OCI-LY1 (cell line): ENCODE measurements at regions not wholly inside any gene's neighbourhood (a gene's known extent, or its start where the extent isn't known, plus 50 kb on each side); places are given as distances from the start of the nearest gene placed in this dataset.

Experiments
- H2AFZ ChIP-seq: fragments of 200-600 bp; sonication (generic), shearing (Covaris generic); 2 replicates; pipeline ENCODE4 v1.6.0; 2014; ENCODE audit warnings: antibody characterized with exemption, mild to moderate bottlenecking, low read length
- H3F3A ChIP-seq: fragments of 200-600 bp; sonication (generic), shearing (Covaris generic); 2 replicates; pipeline ENCODE4 v1.6.0; 2014; ENCODE audit warnings: mild to moderate bottlenecking, antibody characterized with exemption, low read length, moderate library complexity; ENCODE audit not compliant: insufficient read depth
- H3K27ac ChIP-seq: fragments of 200-600 bp; sonication (generic); 2 replicates; pipeline ENCODE4 v1.5.1; 2014; ENCODE audit warnings: low read length, mixed run types, mild to moderate bottlenecking, low read depth; ENCODE audit not compliant: poor library complexity, severe bottlenecking
- H3K27me3 ChIP-seq: fragments of 200-600 bp; sonication (generic); 2 replicates; pipeline ENCODE4 v1.6.0; 2014; ENCODE audit warnings: antibody characterized with exemption, mild to moderate bottlenecking, low read length, moderate library complexity; ENCODE audit not compliant: insufficient read depth
- H3K36me3 ChIP-seq: fragments of 200-600 bp; sonication (generic); 2 replicates; pipeline ENCODE4 v1.6.1; 2014; ENCODE audit warnings: mild to moderate bottlenecking, antibody characterized with exemption, low read length, moderate library complexity, mixed read lengths; ENCODE audit not compliant: insufficient read depth
- H3K4me1 ChIP-seq: fragments of 200-600 bp; sonication (generic); 2 replicates; pipeline ENCODE4 v1.5.1; 2014; ENCODE audit warnings: mild to moderate bottlenecking, low read length, moderate library complexity; ENCODE audit not compliant: insufficient read depth, severe bottlenecking
- H3K4me2 ChIP-seq: fragments of 200-600 bp; sonication (generic), shearing (Covaris generic); 2 replicates; pipeline ENCODE4 v1.6.1; 2014; ENCODE audit warnings: low read length
- H3K4me3 ChIP-seq: fragments of 200-600 bp; sonication (generic); 2 replicates; pipeline ENCODE4 v1.5.1; 2014; ENCODE audit warnings: low read length, low read depth, mild to moderate bottlenecking, mixed read lengths; ENCODE audit not compliant: poor library complexity, severe bottlenecking
- H3K79me2 ChIP-seq: fragments of 200-600 bp; shearing (Covaris generic); 2 replicates; pipeline ENCODE4 v1.6.1; 2016; ENCODE audit warnings: mixed run types, low read length, mixed read lengths; ENCODE audit not compliant: insufficient read depth
- H3K9ac ChIP-seq: fragments of 200-600 bp; sonication (generic), shearing (Covaris generic); 2 replicates; pipeline ENCODE4 v1.6.1; 2014; ENCODE audit warnings: mild to moderate bottlenecking, low read length, mixed read lengths
- H3K9me2 ChIP-seq: fragments of 200-600 bp; sonication (generic), shearing (Covaris generic); 2 replicates; pipeline ENCODE4 v1.6.1; 2014; ENCODE audit warnings: low read depth, mild to moderate bottlenecking, low read length, mixed read lengths
- H3K9me3 ChIP-seq: fragments of 200-600 bp; shearing (Covaris generic); 2 replicates; pipeline ENCODE4 v1.6.1; 2014; ENCODE audit warnings: low read length, mixed read lengths
- H4K20me1 ChIP-seq: fragments of 200-600 bp; sonication (generic), shearing (Covaris generic); 2 replicates; pipeline ENCODE4 v1.6.0; 2016; ENCODE audit warnings: mild to moderate bottlenecking, low read length; ENCODE audit not compliant: insufficient read depth
- CTCF ChIP-seq: fragments of 200-600 bp; sonication (generic), shearing (Covaris generic); IDR thresholded peaks from 2 replicates; pipeline ENCODE4 v1.5.1; 2017; ENCODE audit warnings: mild to moderate bottlenecking, antibody characterized with exemption, low read length, moderate library complexity, mixed read lengths
- EZH2 ChIP-seq: fragments of 200-600 bp; sonication (generic), shearing (Covaris generic); IDR thresholded peaks from 2 replicates; pipeline ENCODE4 v1.8.0; 2017; ENCODE audit warnings: borderline replicate concordance, mixed run types, mild to moderate bottlenecking, antibody characterized with exemption, low read length, moderate library complexity, mixed read lengths

GRCh38 chr20:52533401-52533800 is 341.8 kb upstream of the ZFP64 start:
- no peaks in the 10 kb centered on the region for H3K36me3 ChIP-seq
- H3K9me2 ChIP-seq, result no peaks in the 10 kb centered on the region
- no peak overlapping the region for H3K27ac ChIP-seq

GRCh38 chr20:52532674-52533073 is 341.1 kb upstream of the ZFP64 start:
- Histone ChIP-seq H3K79me2 (no peaks in the 10 kb centered on the region), H3K9me2 (no peaks in the 10 kb centered on the region), H3K4me3 (no peak overlapping the region), H4K20me1 (no peaks in the 10 kb centered on the region), H3K9ac (no peak overlapping the region), H3K4me1 (no peaks in the 10 kb centered on the region), H2AFZ (no peak overlapping the region), H3F3A (no peaks in the 10 kb centered on the region), H3K27ac (no peak overlapping the region), H3K36me3 (no peaks in the 10 kb centered on the region), H3K9me3 (no peaks in the 10 kb centered on the region), H3K27me3 (no peaks in the 10 kb centered on the region), H3K4me2 (no peak overlapping the region)
- no peak for TF ChIP-seq CTCF
- no peak for TF ChIP-seq EZH2

More at GRCh38 chr20:52533401-52533800, 341.8 kb upstream of the ZFP64 start:
- H3K27me3 ChIP-seq, result no peaks in the 10 kb centered on the region
- no peak overlapping the region for H3K9ac ChIP-seq
- H3K79me2 ChIP-seq, result no peaks in the 10 kb centered on the region
- H3K4me3 ChIP-seq, result no peak overlapping the region
- no peaks in the 10 kb centered on the region for H3K9me3 ChIP-seq
- TF ChIP-seq EZH2, result no peak
- TF ChIP-seq CTCF, result no peak
- H3K4me1 ChIP-seq, result no peaks in the 10 kb centered on the region
- no peak overlapping the region for H3K4me2 ChIP-seq
- no peak overlapping the region for H2AFZ ChIP-seq
- no peaks in the 10 kb centered on the region for H3F3A ChIP-seq
- H4K20me1 ChIP-seq, result no peaks in the 10 kb centered on the region

- no peaks in the 10 kb centered on the region for H4K20me1 ChIP-seq
- H3K9me3 ChIP-seq, result no peaks in the 10 kb centered on the region
- no peak overlapping the region for H2AFZ ChIP-seq
- no peak overlapping the region for H3K9ac ChIP-seq
- no peaks in the 10 kb centered on the region for H3K27me3 ChIP-seq
- no peaks in the 10 kb centered on the region for H3K36me3 ChIP-seq
- H3K79me2 ChIP-seq, result no peaks in the 10 kb centered on the region
- H3K9me2 ChIP-seq, result no peaks in the 10 kb centered on the region
- H3K27ac ChIP-seq, result no peak overlapping the region
- TF ChIP-seq CTCF (no peak), EZH2 (no peak)
- H3K4me1 ChIP-seq, result no peaks in the 10 kb centered on the region
- H3K4me3 ChIP-seq, result no peak overlapping the region
- H3F3A ChIP-seq, result no peaks in the 10 kb centered on the region
- no peak overlapping the region for H3K4me2 ChIP-seq
Observed at GRCh38 chr20:52530571-52530970, 339.0 kb upstream of the ZFP64 start.
